Neural cell (in vitro differentiated cells): ENCODE measurements at regions not wholly inside any gene's neighbourhood (a gene's known extent, or its start where the extent isn't known, plus 50 kb on each side); places are given as distances from the start of the nearest gene placed in this dataset.

Experiments used
- H2AFZ ChIP-seq: fragments of 200-600, 300-800 bp; sonication (generic), shearing (Covaris generic); 2 replicates; pipeline ENCODE4 v1.6.0; 2014; ENCODE audit warnings: low read depth, mild to moderate bottlenecking, antibody characterized with exemption, low read length, moderate library complexity
- H3F3A ChIP-seq: fragments of 200-600 bp; shearing (Covaris generic); 2 replicates; pipeline ENCODE4 v1.6.1; 2016; ENCODE audit warnings: mild to moderate bottlenecking, moderate library complexity, mixed read lengths, antibody characterized with exemption, low read length; ENCODE audit not compliant: insufficient read depth, poor library complexity, severe bottlenecking
- H3K27ac ChIP-seq: fragments of 200-600, 300-800 bp; sonication (generic), shearing (Covaris generic); 2 replicates; pipeline ENCODE4 v1.5.1; 2014; ENCODE audit warnings: mild to moderate bottlenecking, low read length, moderate library complexity
- H3K27me3 ChIP-seq: fragments of 300-800, 200-600 bp; sonication (generic), shearing (Covaris generic); 2 replicates; pipeline ENCODE4 v1.6.0; 2014; ENCODE audit warnings: mild to moderate bottlenecking, low read depth, low read length, moderate library complexity; ENCODE audit not compliant: insufficient read depth
- H3K36me3 ChIP-seq: fragments of 300-800, 200-600 bp; sonication (generic), shearing (Covaris generic); 2 replicates; pipeline ENCODE4 v1.5.1; 2014; ENCODE audit warnings: mild to moderate bottlenecking, antibody characterized with exemption, low read length, moderate library complexity; ENCODE audit not compliant: insufficient read depth
- H3K4me2 ChIP-seq: fragments of 300-800, 200-600 bp; sonication (generic), shearing (Covaris generic); 2 replicates; pipeline ENCODE4 v1.6.0; 2014; ENCODE audit warnings: mild to moderate bottlenecking, low read length
- H3K4me3 ChIP-seq: fragments of 300-800, 200-600 bp; sonication (generic), shearing (Covaris generic); 2 replicates; pipeline ENCODE4 v1.5.1; 2014; ENCODE audit warnings: mild to moderate bottlenecking, low read length, moderate library complexity
- H3K79me2 ChIP-seq: fragments of 200-600 bp; shearing (Covaris generic); replicated peaks from 2 replicates; pipeline ENCODE4 v1.6.0; 2014; ENCODE audit warnings: mild to moderate bottlenecking, low read length, moderate library complexity; ENCODE audit not compliant: insufficient read depth
- H3K9ac ChIP-seq: fragments of 300-800, 200-600 bp; sonication (generic), shearing (Covaris generic); 2 replicates; pipeline ENCODE4 v1.6.1; 2016; ENCODE audit warnings: mild to moderate bottlenecking, low read length, mixed read lengths
- H3K9me2 ChIP-seq: fragments of 200-600 bp; shearing (Covaris generic); 2 replicates; pipeline ENCODE4 v1.6.1; 2016; ENCODE audit warnings: mild to moderate bottlenecking, low read length, mixed read lengths; ENCODE audit not compliant: insufficient read depth
- H3K9me3 ChIP-seq: fragments of 200-600, 300-800 bp; sonication (generic), shearing (Covaris generic); 2 replicates; pipeline ENCODE4 v1.6.1; 2016; ENCODE audit warnings: mild to moderate bottlenecking, mixed run types, low read length, moderate library complexity, mixed read lengths
- H4K20me1 ChIP-seq: fragments of 200-600 bp; shearing (Covaris generic); 2 replicates; pipeline ENCODE4 v1.6.1; 2016; ENCODE audit warnings: mild to moderate bottlenecking, mixed run types; ENCODE audit not compliant: insufficient read depth
- EP300 ChIP-seq: fragments of 450-650 bp; conservative IDR thresholded peaks from 2 replicates; pipeline ENCODE4 v1.6.1; 2014; ENCODE audit warnings: antibody characterized with exemption, mild to moderate bottlenecking, moderate library complexity; ENCODE audit not compliant: poor library complexity, severe bottlenecking
- EZH2 ChIP-seq: fragments of 200-600, 300-800 bp; shearing (Covaris generic), sonication (generic); IDR thresholded peaks from 2 replicates; pipeline ENCODE4 v1.6.1; 2014; ENCODE audit warnings: antibody characterized with exemption, low read length, borderline replicate concordance, mild to moderate bottlenecking; ENCODE audit not compliant: insufficient read depth, poor library complexity, severe bottlenecking
- MXI1 ChIP-seq: fragments of 450-650 bp; conservative IDR thresholded peaks from 2 replicates; pipeline ENCODE4 v1.6.1; 2014; ENCODE audit warnings: antibody characterized with exemption, mild to moderate bottlenecking; ENCODE audit not compliant: poor library complexity, severe bottlenecking
- POLR2AphosphoS5 ChIP-seq: IDR thresholded peaks from 2 replicates; pipeline ENCODE4 v1.6.1; 2012
- RAD21 ChIP-seq: fragments of 450-650 bp; conservative IDR thresholded peaks from 2 replicates; pipeline ENCODE4 v1.6.1; 2014; ENCODE audit warnings: antibody characterized with exemption, mild to moderate bottlenecking, moderate library complexity
- SMC3 ChIP-seq: fragments of 450-650 bp; conservative IDR thresholded peaks from 2 replicates; pipeline ENCODE4 v1.6.1; 2014; ENCODE audit warnings: antibody characterized with exemption, mild to moderate bottlenecking, moderate library complexity; ENCODE audit not compliant: poor library complexity
- TAF1 ChIP-seq: IDR thresholded peaks from 2 replicates; pipeline ENCODE4 v1.6.1; 2012; ENCODE audit warnings: low read depth
- TF ChIP-seq, protein P1 (sequence below): IDR thresholded peaks from 2 replicates; pipeline ENCODE4 v1.6.1; 2012; ENCODE audit warnings: borderline replicate concordance
- TF ChIP-seq, protein P2 (sequence below): fragments of 450-650 bp; IDR thresholded peaks from 2 replicates; pipeline ENCODE4 v1.5.1; 2014; ENCODE audit warnings: antibody characterized with exemption, mild to moderate bottlenecking, moderate library complexity; ENCODE audit not compliant: poor library complexity, severe bottlenecking

DNA sequence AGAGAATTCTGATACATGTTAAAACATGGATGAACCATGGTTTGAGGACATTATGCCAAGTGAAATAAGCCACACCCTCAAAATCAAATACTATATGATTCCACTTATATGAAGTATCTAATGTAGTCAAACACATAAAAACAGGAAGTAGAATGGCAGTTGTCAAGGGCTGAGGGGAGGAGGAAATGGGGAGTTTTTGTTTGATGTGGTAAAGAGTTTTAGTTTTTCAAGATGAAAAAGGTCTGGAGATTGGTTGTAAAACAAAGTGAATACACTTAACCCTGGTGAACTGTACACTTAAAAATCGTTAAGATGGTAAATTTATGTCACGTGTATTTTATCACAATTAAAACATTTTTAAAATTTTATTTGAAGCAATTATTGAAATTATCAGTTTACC is 127.4 kb upstream of the GRIK2 start:
- no peaks in the 10 kb centered on the region for H3K36me3 ChIP-seq
- H3K9me2 ChIP-seq, result no peaks in the 10 kb centered on the region
- H3F3A ChIP-seq, result no peaks in the 10 kb centered on the region
- no peaks in the 10 kb centered on the region for H4K20me1 ChIP-seq
- H3K9ac ChIP-seq, result no peak overlapping the region
- H3K79me2 ChIP-seq, result no peaks in the 10 kb centered on the region
- no peaks in the 10 kb centered on the region for H3K9me3 ChIP-seq
- no peaks in the 10 kb centered on the region for H3K27me3 ChIP-seq
- TF ChIP-seq SMC3 (no peak), EP300 (no peak), EZH2 (no peak)
- TF ChIP-seq, protein P1, sequence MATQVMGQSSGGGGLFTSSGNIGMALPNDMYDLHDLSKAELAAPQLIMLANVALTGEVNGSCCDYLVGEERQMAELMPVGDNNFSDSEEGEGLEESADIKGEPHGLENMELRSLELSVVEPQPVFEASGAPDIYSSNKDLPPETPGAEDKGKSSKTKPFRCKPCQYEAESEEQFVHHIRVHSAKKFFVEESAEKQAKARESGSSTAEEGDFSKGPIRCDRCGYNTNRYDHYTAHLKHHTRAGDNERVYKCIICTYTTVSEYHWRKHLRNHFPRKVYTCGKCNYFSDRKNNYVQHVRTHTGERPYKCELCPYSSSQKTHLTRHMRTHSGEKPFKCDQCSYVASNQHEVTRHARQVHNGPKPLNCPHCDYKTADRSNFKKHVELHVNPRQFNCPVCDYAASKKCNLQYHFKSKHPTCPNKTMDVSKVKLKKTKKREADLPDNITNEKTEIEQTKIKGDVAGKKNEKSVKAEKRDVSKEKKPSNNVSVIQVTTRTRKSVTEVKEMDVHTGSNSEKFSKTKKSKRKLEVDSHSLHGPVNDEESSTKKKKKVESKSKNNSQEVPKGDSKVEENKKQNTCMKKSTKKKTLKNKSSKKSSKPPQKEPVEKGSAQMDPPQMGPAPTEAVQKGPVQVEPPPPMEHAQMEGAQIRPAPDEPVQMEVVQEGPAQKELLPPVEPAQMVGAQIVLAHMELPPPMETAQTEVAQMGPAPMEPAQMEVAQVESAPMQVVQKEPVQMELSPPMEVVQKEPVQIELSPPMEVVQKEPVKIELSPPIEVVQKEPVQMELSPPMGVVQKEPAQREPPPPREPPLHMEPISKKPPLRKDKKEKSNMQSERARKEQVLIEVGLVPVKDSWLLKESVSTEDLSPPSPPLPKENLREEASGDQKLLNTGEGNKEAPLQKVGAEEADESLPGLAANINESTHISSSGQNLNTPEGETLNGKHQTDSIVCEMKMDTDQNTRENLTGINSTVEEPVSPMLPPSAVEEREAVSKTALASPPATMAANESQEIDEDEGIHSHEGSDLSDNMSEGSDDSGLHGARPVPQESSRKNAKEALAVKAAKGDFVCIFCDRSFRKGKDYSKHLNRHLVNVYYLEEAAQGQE, result no peak
- H3K4me3 ChIP-seq, result no peak overlapping the region
- no peak overlapping the region for H3K4me2 ChIP-seq
- H3K27ac ChIP-seq, result no peak overlapping the region
- no peak overlapping the region for H2AFZ ChIP-seq

DNA sequence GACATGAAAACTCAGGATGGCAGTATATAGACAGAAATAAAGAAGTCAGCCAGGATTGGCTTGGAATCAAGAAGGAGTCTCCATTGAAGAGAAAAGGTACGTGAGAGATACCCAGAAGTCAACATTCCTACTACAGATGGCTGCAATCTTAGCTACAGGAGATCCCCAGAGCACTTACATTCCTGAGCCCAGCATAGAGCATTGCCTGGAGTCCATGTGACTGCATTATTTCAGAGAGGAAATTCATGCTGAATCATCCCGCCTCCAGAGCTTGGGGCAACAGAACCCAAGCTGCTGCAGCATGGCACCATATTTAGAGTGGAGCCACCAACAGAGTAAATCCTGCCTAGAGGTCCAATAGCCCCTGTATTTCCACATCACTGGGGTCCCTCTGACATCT is 125.0 kb upstream of the GRIK2 start:
- Histone ChIP-seq H3F3A (no peaks in the 10 kb centered on the region), H3K36me3 (no peaks in the 10 kb centered on the region), H4K20me1 (no peaks in the 10 kb centered on the region), H3K27me3 (no peaks in the 10 kb centered on the region), H3K9me3 (no peaks in the 10 kb centered on the region), H3K4me2 (no peak overlapping the region), H3K9ac (no peak overlapping the region), H3K4me3 (no peak overlapping the region), H3K79me2 (no peaks in the 10 kb centered on the region), H2AFZ (no peak overlapping the region), H3K27ac (no peak overlapping the region), H3K9me2 (no peaks in the 10 kb centered on the region)
- TF ChIP-seq RAD21 (no peak), MXI1 (no peak), TAF1 (no peak), POLR2AphosphoS5 (no peak), EZH2 (no peak), EP300 (no peak), SMC3 (no peak)
- TF ChIP-seq, protein P2, sequence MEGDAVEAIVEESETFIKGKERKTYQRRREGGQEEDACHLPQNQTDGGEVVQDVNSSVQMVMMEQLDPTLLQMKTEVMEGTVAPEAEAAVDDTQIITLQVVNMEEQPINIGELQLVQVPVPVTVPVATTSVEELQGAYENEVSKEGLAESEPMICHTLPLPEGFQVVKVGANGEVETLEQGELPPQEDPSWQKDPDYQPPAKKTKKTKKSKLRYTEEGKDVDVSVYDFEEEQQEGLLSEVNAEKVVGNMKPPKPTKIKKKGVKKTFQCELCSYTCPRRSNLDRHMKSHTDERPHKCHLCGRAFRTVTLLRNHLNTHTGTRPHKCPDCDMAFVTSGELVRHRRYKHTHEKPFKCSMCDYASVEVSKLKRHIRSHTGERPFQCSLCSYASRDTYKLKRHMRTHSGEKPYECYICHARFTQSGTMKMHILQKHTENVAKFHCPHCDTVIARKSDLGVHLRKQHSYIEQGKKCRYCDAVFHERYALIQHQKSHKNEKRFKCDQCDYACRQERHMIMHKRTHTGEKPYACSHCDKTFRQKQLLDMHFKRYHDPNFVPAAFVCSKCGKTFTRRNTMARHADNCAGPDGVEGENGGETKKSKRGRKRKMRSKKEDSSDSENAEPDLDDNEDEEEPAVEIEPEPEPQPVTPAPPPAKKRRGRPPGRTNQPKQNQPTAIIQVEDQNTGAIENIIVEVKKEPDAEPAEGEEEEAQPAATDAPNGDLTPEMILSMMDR, result no peak
- TF ChIP-seq, protein P1, result no peak
